Hematopoietic multipotent progenitor cell treated with erythropoietin and hydrocortisone succinate and interleukin-3 and kit ligand, for 17 days (in vitro differentiated cells): ENCODE measurements at regions not wholly inside any gene's neighbourhood (a gene's known extent, or its start where the extent isn't known, plus 50 kb on each side); places are given as distances from the start of the nearest gene placed in this dataset.

Source experiments
- DNase-seq: peaks from one replicate; pipeline ENCODE4 v3.0.0-alpha.2; 2015; ENCODE audit warnings: low spot score

- DNase-seq: no peak
Measured at GRCh38 chrX:16222151-16222550, 54.9 kb downstream of the MAGEB17 start.

GRCh38 chrX:16223385-16223784, 56.1 kb downstream of the MAGEB17 start:
- DNase-seq: no peak

- DNase-seq: no peak
Measured at GRCh38 chrX:16239211-16239610, 71.9 kb downstream of the MAGEB17 start.

GRCh38 chrX:16240231-16240905, 73.1 kb downstream of the MAGEB17 start:
- DNase-seq: no peak

- no peak for DNase-seq
Measured at GRCh38 chrX:16240968-16241367, 73.7 kb downstream of the MAGEB17 start.

- no peak for DNase-seq
Measured at GRCh38 chrX:16250296-16250695, 83.0 kb downstream of the MAGEB17 start.

- DNase-seq: no peak
Measured at GRCh38 chrX:16251782-16252181, 84.5 kb downstream of the MAGEB17 start.

- no peak for DNase-seq
Measured at GRCh38 chrX:16258882-16259281, 91.6 kb downstream of the MAGEB17 start.

GRCh38 chrX:16267431-16267830, 100.2 kb downstream of the MAGEB17 start:
- DNase-seq: no peak

- no peak for DNase-seq
Measured at GRCh38 chrX:16268206-16268605, 100.9 kb downstream of the MAGEB17 start.

GRCh38 chrX:16278927-16279326, 111.6 kb downstream of the MAGEB17 start:
- no peak for DNase-seq

GRCh38 chrX:16282209-16282608, 114.9 kb downstream of the MAGEB17 start:
- no peak for DNase-seq

GRCh38 chrX:16284842-16285241, 117.6 kb downstream of the MAGEB17 start:
- DNase-seq: no peak

- DNase-seq: no peak
Measured at GRCh38 chrX:16290997-16291396, 123.7 kb downstream of the MAGEB17 start.

GRCh38 chrX:16300831-16301230, 133.6 kb downstream of the MAGEB17 start:
- DNase-seq: no peak

- DNase-seq: no peak
Measured at GRCh38 chrX:16304751-16305150, 137.5 kb downstream of the MAGEB17 start.

- DNase-seq: no peak
Measured at GRCh38 chrX:16305187-16305586, 137.9 kb downstream of the MAGEB17 start.

GRCh38 chrX:16307950-16308349, 140.7 kb downstream of the MAGEB17 start:
- no peak for DNase-seq

- no peak for DNase-seq
Measured at GRCh38 chrX:16308773-16309172, 141.5 kb downstream of the MAGEB17 start.

- DNase-seq: no peak
Measured at GRCh38 chrX:16310326-16310725, 143.0 kb downstream of the MAGEB17 start.

- no peak for DNase-seq
Measured at GRCh38 chrX:16311671-16312070, 144.4 kb downstream of the MAGEB17 start.

GRCh38 chrX:16312761-16313623, 145.7 kb downstream of the MAGEB17 start:
- no peak for DNase-seq

GRCh38 chrX:16316331-16316730, 149.1 kb downstream of the MAGEB17 start:
- no peak for DNase-seq

GRCh38 chrX:16319929-16320328, 152.6 kb downstream of the MAGEB17 start:
- no peak for DNase-seq
